Mesenchymal stem cell (in vitro differentiated cells and primary cell): ENCODE measurements at regions not wholly inside any gene's neighbourhood (a gene's known extent, or its start where the extent isn't known, plus 50 kb on each side); places are given as distances from the start of the nearest gene placed in this dataset.

Experiments
- DNase-seq: peaks from one replicate; pipeline ENCODE4 v3.0.0-alpha.2; 2013
- H2AFZ ChIP-seq: one replicate; pipeline ENCODE4 v1.6.1; 2013; ENCODE audit warnings: low read depth, mild to moderate bottlenecking, control low read depth, inconsistent platforms, low read length, moderate library complexity
- H2AK5ac ChIP-seq: 2 replicates; pipeline ENCODE4 v1.6.1; 2013; ENCODE audit warnings: low read length, moderate library complexity, mild to moderate bottlenecking, inconsistent platforms; ENCODE audit not compliant: severe bottlenecking
- H2BK120ac ChIP-seq: one replicate; pipeline ENCODE4 v1.6.1; 2013; ENCODE audit warnings: low read depth, mild to moderate bottlenecking, inconsistent platforms, low read length, moderate library complexity
- H2BK12ac ChIP-seq, 2 experiments: one replicate each; pipeline ENCODE4 v1.6.1; 2013; ENCODE audit warnings: inconsistent platforms in 2 of 2, low read length in 2 of 2, mild to moderate bottlenecking in 2 of 2, moderate library complexity in 2 of 2, control low read depth in 1 of 2
- H2BK15ac ChIP-seq: one replicate; pipeline ENCODE4 v1.6.1; 2013; ENCODE audit warnings: mild to moderate bottlenecking, low read depth, inconsistent platforms; ENCODE audit not compliant: poor library complexity, severe bottlenecking
- H2BK5ac ChIP-seq: 2 replicates; pipeline ENCODE4 v1.6.1; 2013; ENCODE audit warnings: low read depth, mild to moderate bottlenecking, low read length, control low read depth, inconsistent platforms; ENCODE audit not compliant: poor library complexity, severe bottlenecking
- H3K14ac ChIP-seq, 2 experiments: one replicate each; pipeline ENCODE4 v1.6.1; 2013; ENCODE audit warnings: inconsistent platforms in 2 of 2, low read length in 2 of 2, control low read depth in 1 of 2, mild to moderate bottlenecking in 1 of 2, moderate library complexity in 1 of 2
- H3K18ac ChIP-seq, 2 experiments: one replicate each; pipeline ENCODE4 v1.6.1; 2013; ENCODE audit warnings: inconsistent platforms in 2 of 2, low read length in 2 of 2, control low read depth in 1 of 2, low read depth in 1 of 2, mild to moderate bottlenecking in 1 of 2
- H3K23ac ChIP-seq, 2 experiments: one replicate each; pipeline ENCODE4 v1.6.1; 2013; ENCODE audit warnings: inconsistent platforms in 2 of 2, low read length in 2 of 2, mild to moderate bottlenecking in 2 of 2, moderate library complexity in 2 of 2, control low read depth in 1 of 2
- H3K27ac ChIP-seq: 2 replicates; pipeline ENCODE4 v1.5.1; 2013; ENCODE audit warnings: mild to moderate bottlenecking, moderate library complexity, low read length, control low read depth, inconsistent platforms; ENCODE audit not compliant: poor library complexity, severe bottlenecking
- H3K27me3 ChIP-seq, 2 experiments: 2 replicates each; pipeline versions ENCODE4 v1.6.1 to v1.7.0; 2013; ENCODE audit warnings: low read length in 2 of 2, mild to moderate bottlenecking in 2 of 2, moderate library complexity in 2 of 2, control low read depth in 1 of 2, inconsistent platforms in 1 of 2; ENCODE audit not compliant: control insufficient read depth in 1 of 2, insufficient read depth in 1 of 2
- H3K36me3 ChIP-seq, 2 experiments: 2 replicates each; pipeline versions ENCODE4 v1.6.1 to v1.7.0; 2013; ENCODE audit warnings: low read length in 2 of 2, control low read depth in 1 of 2, inconsistent platforms in 1 of 2, low read depth in 1 of 2, mild to moderate bottlenecking in 1 of 2; ENCODE audit not compliant: insufficient read depth in 2 of 2, control insufficient read depth in 1 of 2
- H3K4ac ChIP-seq, 2 experiments: one replicate each; pipeline ENCODE4 v1.6.1; 2013; ENCODE audit warnings: inconsistent platforms in 2 of 2, low read length in 2 of 2, mild to moderate bottlenecking in 2 of 2, moderate library complexity in 2 of 2, control low read depth in 1 of 2, low read depth in 1 of 2
- H3K4me1 ChIP-seq: 2 replicates; pipeline ENCODE4 v1.6.1; 2013; ENCODE audit warnings: low read depth, low read length, control low read depth; ENCODE audit not compliant: control insufficient read depth, insufficient read depth
- H3K4me2 ChIP-seq: 2 replicates; pipeline ENCODE4 v1.6.1; 2013; ENCODE audit warnings: low read length, mild to moderate bottlenecking, inconsistent platforms; ENCODE audit not compliant: poor library complexity, severe bottlenecking
- H3K4me3 ChIP-seq, 2 experiments: 2 replicates each; pipeline versions ENCODE4 v1.5.1 to v1.7.0; 2013; ENCODE audit warnings: low read length in 2 of 2, mild to moderate bottlenecking in 2 of 2, control low read depth in 1 of 2, low read depth in 1 of 2; ENCODE audit not compliant: insufficient read depth in 1 of 2
- H3K79me1 ChIP-seq: replicated peaks from 2 replicates; pipeline ENCODE4 v1.6.1; 2013; ENCODE audit warnings: mild to moderate bottlenecking, control low read depth, low read length, inconsistent platforms; ENCODE audit not compliant: poor library complexity, severe bottlenecking
- H3K9ac ChIP-seq: 2 replicates; pipeline ENCODE4 v1.7.0; 2013; ENCODE audit warnings: mild to moderate bottlenecking, low read length, moderate library complexity
- H3K9me3 ChIP-seq: 2 replicates; pipeline ENCODE4 v1.7.0; 2013; ENCODE audit warnings: mild to moderate bottlenecking, low read length; ENCODE audit not compliant: control insufficient read depth
- H4K8ac ChIP-seq: one replicate; pipeline ENCODE4 v1.6.1; 2013; ENCODE audit warnings: inconsistent platforms, mild to moderate bottlenecking, low read length, moderate library complexity
- H4K91ac ChIP-seq: one replicate; pipeline ENCODE4 v1.6.1; 2013; ENCODE audit warnings: mild to moderate bottlenecking, low read length, inconsistent platforms
- WGBS: methylation state at CpG from one replicate; pipeline ENCODE4 v1.1.7; 2013; ENCODE audit warnings: mixed read lengths; 5-methylcytosine and 5-hydroxymethylcytosine counted together

- H2BK12ac ChIP-seq, result no peak overlapping the region
- DNase-seq, result no peak
- H3K27ac ChIP-seq, result no peak overlapping the region
- H2BK15ac ChIP-seq, result no peak overlapping the region
- H3K4me3 ChIP-seq, result no peak overlapping the region
- H3K9ac ChIP-seq, result no peak overlapping the region
- no peak overlapping the region for H2AK5ac ChIP-seq
- no peaks in the 10 kb centered on the region for H3K4me1 ChIP-seq
- H2BK120ac ChIP-seq, result no peak overlapping the region
- no peak overlapping the region for H2AFZ ChIP-seq
- H3K4me2 ChIP-seq, result no peak overlapping the region
- H3K4ac ChIP-seq, result no peak overlapping the region
- H3K23ac ChIP-seq, result no peak overlapping the region
- WGBS, result 79% methylated on average over 1 of the region's 1 CpG
- H3K79me1 ChIP-seq, result no peaks in the 10 kb centered on the region
- H2BK5ac ChIP-seq, result no peak overlapping the region
- H4K8ac ChIP-seq, result no peak overlapping the region
- H3K14ac ChIP-seq, result no peak overlapping the region
- H3K9me3 ChIP-seq, result peaks cover 3% of the 10 kb centered on the region
- H3K36me3 ChIP-seq, result no peaks in the 10 kb centered on the region
- no peaks in the 10 kb centered on the region for H3K27me3 ChIP-seq
- H3K18ac ChIP-seq, result no peak overlapping the region
- no peak overlapping the region for H4K91ac ChIP-seq
Observed at GRCh38 chr7:8908889-8909288, 475.5 kb downstream of the NXPH1 start.

GRCh38 chr7:8913682-8914081, 480.3 kb downstream of the NXPH1 start:
- no peak overlapping the region for H2AK5ac ChIP-seq
- H3K9me3 ChIP-seq, result peaks cover 7% of the 10 kb centered on the region
- H3K14ac ChIP-seq, result no peak overlapping the region
- no peak overlapping the region for H2AFZ ChIP-seq
- H3K27ac ChIP-seq, result no peak overlapping the region
- no peak overlapping the region for H2BK5ac ChIP-seq
- no peak overlapping the region for H3K18ac ChIP-seq
- H3K9ac ChIP-seq, result no peak overlapping the region
- H2BK15ac ChIP-seq, result no peak overlapping the region
- no peak overlapping the region for H3K4me3 ChIP-seq
- 73% methylated on average over 2 of the region's 2 CpGs for WGBS
- no peak overlapping the region for H3K23ac ChIP-seq
- H4K91ac ChIP-seq, result no peak overlapping the region
- H2BK12ac ChIP-seq, result no peak overlapping the region
- no peak overlapping the region for H3K4ac ChIP-seq
- H3K79me1 ChIP-seq, result no peaks in the 10 kb centered on the region
- H2BK120ac ChIP-seq, result no peak overlapping the region
- no peak for DNase-seq
- no peaks in the 10 kb centered on the region for H3K4me1 ChIP-seq
- no peak overlapping the region for H4K8ac ChIP-seq
- H3K4me2 ChIP-seq, result no peak overlapping the region
- no peaks in the 10 kb centered on the region for H3K36me3 ChIP-seq
- no peaks in the 10 kb centered on the region for H3K27me3 ChIP-seq

GRCh38 chr7:8921807-8922206, 488.4 kb downstream of the NXPH1 start:
- H3K18ac ChIP-seq, result no peak overlapping the region
- H3K27me3 ChIP-seq, result no peaks in the 10 kb centered on the region
- no peak overlapping the region for H2BK120ac ChIP-seq
- H2AFZ ChIP-seq, result no peak overlapping the region
- no peak for DNase-seq
- no peaks in the 10 kb centered on the region for H3K36me3 ChIP-seq
- no peak overlapping the region for H3K4me3 ChIP-seq
- no peak overlapping the region for H3K27ac ChIP-seq
- H3K4me1 ChIP-seq, result no peaks in the 10 kb centered on the region
- H2BK12ac ChIP-seq, result no peak overlapping the region
- H2AK5ac ChIP-seq, result no peak overlapping the region
- no peak overlapping the region for H3K4me2 ChIP-seq
- no peak overlapping the region for H3K9ac ChIP-seq
- H3K23ac ChIP-seq, result no peak overlapping the region
- H4K8ac ChIP-seq, result no peak overlapping the region
- H2BK5ac ChIP-seq, result no peak overlapping the region
- no peak overlapping the region for H2BK15ac ChIP-seq
- WGBS, result 24% methylated on average over 1 of the region's 1 CpG
- H3K9me3 ChIP-seq, result peaks cover 13% of the 10 kb centered on the region
- H3K4ac ChIP-seq, result no peak overlapping the region
- H3K14ac ChIP-seq, result no peak overlapping the region
- no peak overlapping the region for H4K91ac ChIP-seq
- no peaks in the 10 kb centered on the region for H3K79me1 ChIP-seq

DNA sequence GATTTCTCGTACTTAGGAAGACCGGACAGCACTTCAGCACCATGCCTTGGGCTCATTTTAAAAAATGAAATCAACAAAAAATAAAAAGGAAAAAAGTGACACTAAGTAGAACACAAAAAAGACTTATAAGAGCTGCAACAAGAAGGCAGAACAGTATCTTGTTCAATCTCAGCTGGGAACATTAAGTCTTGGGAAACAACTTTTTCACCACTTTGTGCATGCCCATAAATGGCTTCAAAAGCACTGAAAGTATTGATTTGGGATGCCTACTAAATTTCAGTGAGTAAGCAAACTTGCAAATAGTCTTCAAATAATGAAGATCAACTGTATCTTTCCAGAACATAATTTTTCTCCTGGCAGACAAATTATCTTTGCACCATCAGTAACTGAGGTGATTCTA, 489.3 kb downstream of the NXPH1 start:
- Histone ChIP-seq H2BK12ac (no peak overlapping the region), H4K8ac (no peak overlapping the region), H3K23ac (no peak overlapping the region), H3K36me3 (no peaks in the 10 kb centered on the region), H3K4ac (no peak overlapping the region), H2BK120ac (no peak overlapping the region), H3K4me1 (no peaks in the 10 kb centered on the region), H2BK5ac (no peak overlapping the region), H3K79me1 (no peaks in the 10 kb centered on the region), H2AFZ (no peak overlapping the region), H4K91ac (no peak overlapping the region), H2AK5ac (no peak overlapping the region), H3K14ac (no peak overlapping the region), H2BK15ac (no peak overlapping the region), H3K27me3 (no peaks in the 10 kb centered on the region), H3K4me2 (no peak overlapping the region), H3K27ac (no peak overlapping the region), H3K9me3 (peaks cover 21% of the 10 kb centered on the region), H3K18ac (no peak overlapping the region), H3K4me3 (no peak overlapping the region), H3K9ac (no peak overlapping the region)
- no peak for DNase-seq
- 80% methylated on average over 2 of the region's 2 CpGs for WGBS
